Esophagus squamous epithelium (tissue), 4 donors: ENCODE measurements at regions not wholly inside any gene's neighbourhood (a gene's known extent, or its start where the extent isn't known, plus 50 kb on each side); places are given as distances from the start of the nearest gene placed in this dataset.

Experiments
- CTCF ChIP-seq, 6 experiments: fragments of 450-650 bp in 4 of 6; fragments of 200-600 bp in 2 of 6; sonication (generic) in 2 of 6; IDR thresholded peaks; one replicate each; pipeline ENCODE4 v1.5.1; 2016 to 2019; ENCODE audit warnings: antibody characterized with exemption in 6 of 6, mild to moderate bottlenecking in 4 of 6, moderate library complexity in 4 of 6
- POLR2A ChIP-seq, 4 donors: fragments of 450-650 bp; IDR thresholded peaks; one replicate each; pipeline ENCODE4 v1.6.1; 2017; ENCODE audit warnings: antibody characterized with exemption in 4 of 4, mild to moderate bottlenecking in 4 of 4, moderate library complexity in 3 of 4

- no peak for TF ChIP-seq POLR2A (IDR thresholded peaks at IDR 0.05)
- TF ChIP-seq CTCF (IDR thresholded peaks at IDR 0.05): no peak
These were observed 613.9 kb downstream of the PTPRU start for GRCh38 chr1:29849991-29850757.
